NCI-H2029 treated with DMSO at 0.1 percent for 48 hours (cell line): ENCODE measurements at regions not wholly inside any gene's neighbourhood (a gene's known extent, or its start where the extent isn't known, plus 50 kb on each side); places are given as distances from the start of the nearest gene placed in this dataset.

ENCODE experiments used
- DNase-seq: peaks from one replicate; lab custom pipeline; 2025; lab: John Stamatoyannopoulos, UW

DNA sequence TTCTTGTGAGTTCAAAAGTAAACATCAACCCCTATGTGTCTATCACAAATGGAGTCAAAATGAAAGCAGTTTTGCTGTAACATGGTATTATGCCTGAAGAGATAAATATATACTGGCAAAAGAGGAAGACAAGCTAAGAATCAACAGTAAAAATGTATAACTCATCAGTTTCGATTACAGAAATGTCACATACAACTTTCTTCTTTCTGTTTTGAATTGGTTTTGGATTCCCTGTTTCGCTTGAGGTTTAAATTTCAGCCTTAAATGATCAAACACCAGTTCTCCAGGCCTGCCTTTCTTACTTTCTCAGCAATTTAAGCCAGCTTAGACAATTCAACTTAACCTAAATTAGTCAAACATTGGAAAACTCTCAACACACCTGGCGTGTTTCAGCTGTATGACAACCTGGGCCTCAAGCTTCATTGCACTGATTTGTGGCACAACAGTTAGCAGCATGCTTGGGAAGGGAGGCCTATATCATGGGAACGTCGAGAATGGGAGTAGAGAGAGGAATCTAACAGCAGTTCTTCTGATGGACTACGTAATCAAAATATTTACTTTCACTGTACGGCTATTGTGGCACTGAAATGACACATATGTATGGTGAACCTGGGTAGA lies 51.9 kb upstream of the MARCKS start:
- DNase-seq, result no peak

DNA sequence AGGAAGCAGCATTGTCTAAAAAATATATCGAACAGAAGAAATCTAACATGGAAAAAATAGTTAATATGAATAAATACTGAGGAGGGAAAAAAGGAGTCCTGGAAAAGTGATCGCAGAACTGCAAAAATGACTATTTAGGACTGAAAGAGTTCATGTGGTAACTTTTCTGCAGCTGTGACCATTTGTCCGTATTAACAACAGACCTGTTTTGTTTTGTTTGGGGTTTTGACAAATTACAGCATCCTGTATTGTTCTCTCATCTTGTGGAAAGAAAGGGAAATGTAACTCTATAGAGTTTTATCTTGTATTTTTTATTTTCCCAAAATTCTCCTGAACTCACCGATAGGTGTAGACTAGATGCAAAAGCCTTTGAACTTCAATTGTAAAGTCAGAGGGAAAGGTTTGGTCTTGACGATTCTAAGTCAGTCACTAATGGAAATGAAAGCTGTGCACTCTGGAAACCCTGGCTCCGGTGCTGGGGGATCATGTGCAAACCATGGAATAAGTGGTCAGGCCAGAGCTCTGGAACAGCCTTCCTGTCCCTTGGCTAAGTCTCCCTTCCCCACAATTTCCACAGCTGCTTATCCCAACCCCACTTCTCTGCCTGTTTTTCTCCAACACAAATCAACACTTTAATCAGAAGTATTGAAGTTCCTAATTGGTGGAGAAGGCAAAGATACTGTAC lies 51.2 kb upstream of the MARCKS start:
- no peak for DNase-seq
